HG03103 (cell line): ENCODE measurements at regions not wholly inside any gene's neighbourhood (a gene's known extent, or its start where the extent isn't known, plus 50 kb on each side); places are given as distances from the start of the nearest gene placed in this dataset.
"Not testable (repeated sequence)": the region's sequence is repeated elsewhere in the genome, so short reads cannot be mapped to it uniquely, and the experiment has no call there.

Experiments used
- ATAC-seq: cut with Tn5 transposase; IDR thresholded peaks from one replicate; pipeline ENCODE4 v1.9.1; 2021; ENCODE audit warnings: low read depth; ENCODE audit not compliant: unreplicated experiment

- ATAC-seq: no peak
Measured at GRCh38 chr6:147949981-147950622, 392.5 kb upstream of the SASH1 start.

- ATAC-seq: no peak
Measured at GRCh38 chr6:147950623-147950987, 392.0 kb upstream of the SASH1 start.

DNA sequence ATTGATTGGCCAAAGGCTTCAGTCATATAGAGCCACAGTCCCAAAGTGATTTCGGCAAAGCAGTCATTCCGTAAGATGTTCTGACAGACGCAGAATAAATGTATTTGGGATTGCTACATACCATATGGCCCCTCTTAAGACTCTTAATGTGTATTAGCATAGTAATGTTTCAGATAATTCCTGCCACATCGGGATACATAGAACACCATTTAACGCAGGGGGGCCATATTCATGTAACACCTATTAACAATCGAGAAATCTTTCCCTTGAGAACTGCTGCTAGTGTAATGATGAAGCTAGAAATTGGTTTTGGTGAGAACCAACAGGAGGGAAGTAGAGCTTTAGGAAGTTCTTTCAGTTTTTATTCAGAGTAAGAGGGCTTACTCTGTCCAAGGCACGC lies 390.9 kb upstream of the SASH1 start:
- ATAC-seq: no peak

DNA sequence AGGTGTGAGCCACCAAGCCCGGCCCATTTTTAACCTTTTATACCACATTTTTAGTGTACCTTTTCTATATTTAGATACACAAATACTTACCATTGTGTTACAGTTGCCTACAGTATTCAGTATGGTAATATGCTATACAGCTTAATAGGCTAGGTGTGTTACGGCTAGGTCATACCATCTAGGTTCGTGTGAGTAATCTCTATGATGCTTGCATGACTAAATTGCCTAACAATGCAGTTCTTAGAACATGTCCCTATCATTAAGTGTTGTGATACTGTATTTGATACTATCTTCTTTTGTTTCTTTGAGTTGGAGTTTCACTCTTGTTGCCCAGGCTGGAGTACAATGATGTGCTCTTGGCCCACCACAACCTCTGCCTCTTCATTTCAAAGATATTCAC lies 387.7 kb upstream of the SASH1 start:
- no peak for ATAC-seq

DNA sequence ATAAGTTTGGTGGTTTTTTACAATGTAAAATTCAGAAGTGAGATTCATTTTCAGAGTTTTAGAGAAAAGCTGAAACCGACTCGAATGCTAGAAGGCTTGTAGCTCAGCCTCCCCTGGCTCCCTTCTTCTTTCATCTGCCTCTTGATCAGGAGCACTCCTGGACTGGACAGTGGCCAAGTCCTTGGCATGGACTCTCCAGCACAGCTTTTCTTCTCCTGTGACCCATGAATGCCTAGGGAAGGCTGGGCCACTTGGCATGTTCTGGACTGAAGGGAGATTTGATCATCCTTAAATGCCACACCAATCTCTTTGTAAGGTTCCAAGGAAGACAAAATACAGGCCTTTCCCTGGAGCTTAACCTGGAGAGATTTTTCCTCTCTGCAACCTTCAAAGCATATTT lies 384.0 kb upstream of the SASH1 start:
- ATAC-seq: no peak

DNA sequence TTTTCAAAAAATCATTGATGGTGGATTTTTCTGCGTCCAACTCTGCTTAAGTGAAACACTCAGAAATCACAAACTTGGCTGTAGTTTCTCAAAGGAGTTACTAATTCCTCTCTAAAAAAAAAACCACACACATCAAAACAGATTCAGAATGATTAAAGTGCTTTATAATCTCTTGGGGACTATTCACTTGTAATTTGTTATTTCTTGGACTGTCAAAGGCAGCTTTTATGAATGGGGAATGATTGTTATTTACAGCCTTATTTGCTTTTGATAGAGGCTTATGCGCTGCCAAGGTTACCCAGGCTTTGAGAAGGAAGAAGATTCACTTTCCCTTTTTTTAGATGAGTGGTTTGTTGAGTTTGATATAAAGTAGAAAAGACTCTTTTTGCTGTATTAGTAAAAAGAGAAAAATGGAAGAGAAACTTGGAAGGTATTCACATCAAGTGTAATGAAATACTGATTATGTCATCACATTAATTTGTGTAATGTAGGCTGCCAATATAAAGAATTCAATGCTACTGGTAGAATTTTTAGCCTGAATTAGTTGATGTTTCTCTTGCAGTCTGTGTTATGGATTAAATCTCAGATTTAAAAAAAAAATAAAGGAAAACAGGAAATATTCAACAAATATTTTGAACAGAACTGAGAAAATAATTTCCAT lies 381.0 kb upstream of the SASH1 start:
- ATAC-seq: no peak

DNA sequence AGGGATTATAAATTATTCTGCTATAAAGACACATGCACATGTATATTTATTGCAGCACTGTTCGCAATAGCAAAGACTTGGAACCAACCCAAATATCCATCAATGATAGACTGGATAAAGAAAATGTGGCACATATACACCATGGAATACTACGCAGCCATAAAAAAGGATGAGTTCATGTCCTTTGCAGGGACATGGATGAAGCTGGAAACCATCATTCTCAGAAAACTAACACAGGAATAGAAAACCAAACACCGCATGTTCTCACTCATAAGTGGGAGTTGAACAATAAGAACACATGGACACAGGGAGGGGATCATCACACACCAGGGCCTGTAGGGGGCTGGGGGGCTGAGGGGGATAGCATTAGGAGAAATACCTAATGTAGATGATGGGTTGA lies 377.2 kb upstream of the SASH1 start:
- ATAC-seq: not testable (repeated sequence)

GRCh38 chr6:147970970-147971369 lies 371.7 kb upstream of the SASH1 start:
- no peak for ATAC-seq

DNA sequence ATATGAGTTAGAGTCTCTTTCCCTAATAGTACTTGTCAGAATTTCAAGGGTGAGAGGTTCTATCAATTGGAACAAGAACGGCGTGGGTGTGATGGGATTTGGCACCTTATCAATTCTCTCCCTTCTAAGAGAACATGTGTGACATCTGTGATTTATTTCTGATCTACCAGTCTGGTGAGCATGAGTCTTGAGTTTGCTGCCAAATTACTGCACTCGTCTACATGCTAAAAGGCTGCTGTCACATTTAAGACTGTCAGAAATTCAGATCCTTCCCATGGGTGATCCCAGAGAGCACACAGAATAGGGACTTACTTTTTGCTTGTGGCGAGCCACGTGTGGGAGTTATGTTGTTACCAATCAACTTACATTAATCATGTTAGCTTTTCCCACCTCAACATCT lies 370.2 kb upstream of the SASH1 start:
- no peak for ATAC-seq

GRCh38 chr6:147973806-147974205 lies 368.8 kb upstream of the SASH1 start:
- no peak for ATAC-seq

DNA sequence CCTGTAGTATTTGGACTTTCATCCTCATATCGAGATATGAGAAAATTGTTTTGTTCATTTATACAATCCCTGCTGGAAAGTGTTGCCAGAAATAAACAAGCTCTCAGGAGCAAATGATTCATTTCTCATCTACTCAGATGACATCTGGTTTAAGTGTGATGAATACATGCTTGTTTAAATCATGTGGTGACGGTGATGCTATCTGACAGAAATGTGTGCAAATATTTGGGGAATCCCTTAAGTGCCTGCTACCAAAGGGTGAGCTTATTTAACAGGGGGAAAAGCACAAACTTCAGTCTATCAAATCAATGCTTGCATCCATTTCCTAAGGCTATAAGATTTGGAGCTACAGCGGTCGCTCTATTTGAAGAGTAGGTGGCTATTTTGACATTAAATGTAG lies 368.3 kb upstream of the SASH1 start:
- ATAC-seq: no peak

DNA sequence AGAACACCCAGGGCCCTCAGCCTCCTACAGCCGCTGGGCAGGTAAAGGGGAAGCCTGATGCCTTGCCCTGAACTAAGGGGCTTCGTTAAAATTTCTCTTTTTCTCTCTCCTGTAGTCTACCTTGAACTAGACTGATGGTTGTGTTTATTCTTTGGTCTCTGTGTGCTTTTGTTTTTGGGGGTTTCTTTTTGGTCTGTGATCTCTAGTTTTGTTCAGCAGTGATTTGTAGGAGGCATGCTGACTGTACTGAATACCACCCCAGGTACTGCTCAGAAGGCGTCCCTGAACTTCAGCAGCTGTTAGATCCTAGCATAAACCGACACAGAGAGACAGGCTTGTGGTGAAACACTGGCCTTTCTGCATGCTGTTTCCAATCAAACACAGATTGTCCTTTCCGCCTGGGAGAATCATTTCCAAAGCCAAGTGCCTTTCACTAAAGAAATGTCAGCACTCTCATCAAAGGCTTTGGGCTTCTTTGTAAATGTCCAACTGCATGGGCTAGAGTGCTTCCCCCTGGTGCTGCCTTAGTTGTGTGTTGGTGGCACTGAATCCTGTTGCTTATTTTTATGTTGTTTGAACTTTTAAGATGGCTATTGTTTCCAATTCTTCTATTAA lies 364.7 kb upstream of the SASH1 start:
- ATAC-seq: no peak

DNA sequence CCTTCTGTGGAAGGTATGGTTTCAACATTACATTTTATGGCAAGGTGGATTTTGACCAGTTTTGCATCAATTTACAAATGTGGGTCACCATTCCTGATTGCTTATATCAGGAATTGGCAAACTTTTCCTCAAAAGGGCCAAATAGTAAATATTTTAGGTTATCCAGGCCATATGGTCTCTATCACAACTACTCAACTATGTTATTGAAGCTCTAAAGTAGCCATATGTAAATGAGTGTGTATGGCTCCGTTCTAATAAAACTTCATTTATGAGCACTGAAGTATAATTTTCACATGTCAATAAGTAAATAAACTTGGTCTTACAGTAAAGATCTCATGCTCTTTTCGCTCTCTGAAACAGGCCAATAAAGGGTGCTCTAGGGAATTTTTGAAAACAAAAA lies 362.7 kb upstream of the SASH1 start:
- no peak for ATAC-seq

- no peak for ATAC-seq
Measured at GRCh38 chr6:147983581-147984366, 358.9 kb upstream of the SASH1 start.

DNA sequence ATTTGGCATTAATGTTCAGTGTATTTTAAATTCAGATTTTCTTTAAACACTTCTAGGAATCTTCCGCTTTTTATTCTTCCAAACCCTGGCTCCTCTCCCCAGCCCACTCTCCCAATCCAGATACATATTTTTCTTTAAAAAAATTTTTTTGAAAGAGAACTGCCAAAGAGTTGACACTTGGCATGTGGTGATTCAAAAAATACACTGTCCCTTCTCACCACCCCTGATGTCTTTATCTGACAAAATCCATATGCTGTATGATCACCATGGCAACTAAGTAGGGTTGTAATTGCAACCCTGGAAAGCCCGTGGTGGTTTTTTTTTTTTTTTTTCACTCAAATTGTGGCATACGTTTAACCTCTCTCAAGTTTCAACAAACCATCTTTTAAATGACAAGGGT lies 355.8 kb upstream of the SASH1 start:
- ATAC-seq: no peak

DNA sequence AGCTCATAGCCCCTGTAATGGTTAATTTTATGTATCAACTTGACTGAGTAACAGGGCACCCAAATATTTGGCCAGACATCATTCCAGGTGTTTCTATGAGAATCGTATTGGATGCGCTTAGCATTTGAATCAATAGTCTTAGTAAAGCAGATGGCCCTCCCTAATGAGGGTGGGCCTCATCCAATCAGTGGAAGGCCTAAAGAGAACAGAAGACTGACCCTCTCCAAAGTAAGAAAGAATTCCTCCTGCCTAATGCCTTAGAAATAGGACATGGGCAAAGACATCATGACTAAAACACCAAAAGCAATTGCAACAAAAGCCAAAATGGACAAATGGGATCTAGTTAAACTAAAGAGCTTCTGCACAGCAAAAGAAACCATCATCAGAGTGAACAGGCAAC lies 352.5 kb upstream of the SASH1 start:
- no peak for ATAC-seq

DNA sequence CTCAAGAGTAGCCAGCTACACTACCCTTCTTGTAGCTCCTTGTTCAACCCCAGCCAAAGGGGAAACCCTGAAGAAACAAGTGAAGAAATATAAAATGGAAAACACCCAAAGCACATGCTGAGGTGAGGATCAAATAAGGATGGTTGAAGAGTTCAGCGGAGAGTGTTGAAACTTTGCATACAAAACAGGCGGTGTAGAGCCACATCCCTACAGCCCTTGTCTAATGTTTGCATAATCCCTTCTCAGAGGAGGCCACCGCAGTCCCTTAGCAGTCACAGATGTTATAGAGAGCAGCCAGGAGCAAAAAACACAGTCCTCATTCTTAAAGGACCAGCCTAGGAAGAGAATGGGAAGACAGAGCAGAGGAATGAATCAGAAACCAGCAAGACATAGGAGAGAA lies 350.7 kb upstream of the SASH1 start:
- no peak for ATAC-seq

DNA sequence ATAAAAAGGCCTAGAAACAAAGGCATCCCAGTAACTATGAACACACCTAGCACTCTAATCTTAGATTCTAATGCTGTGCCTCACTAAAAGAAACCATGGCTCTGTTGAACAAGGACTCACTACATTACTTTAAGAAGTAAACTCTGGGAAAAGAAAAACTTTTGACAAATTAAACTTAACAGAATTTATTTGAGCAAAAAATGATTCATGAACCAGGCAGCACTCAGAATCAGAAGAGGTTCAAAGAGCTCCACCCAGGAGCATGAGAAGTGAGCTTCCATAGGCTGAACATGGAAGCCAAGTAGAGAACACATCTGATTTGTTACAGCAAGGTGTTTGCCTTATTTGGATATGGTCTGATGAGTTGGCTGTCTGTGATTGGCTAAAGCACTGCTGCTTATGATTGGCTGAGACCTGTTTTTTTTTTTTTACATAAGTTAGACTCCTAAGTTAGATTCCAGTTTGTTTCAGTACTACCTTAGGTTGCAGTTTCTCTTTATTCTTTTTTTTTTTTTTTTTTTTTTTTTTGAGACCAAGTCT lies 343.6 kb upstream of the SASH1 start:
- ATAC-seq: no peak

DNA sequence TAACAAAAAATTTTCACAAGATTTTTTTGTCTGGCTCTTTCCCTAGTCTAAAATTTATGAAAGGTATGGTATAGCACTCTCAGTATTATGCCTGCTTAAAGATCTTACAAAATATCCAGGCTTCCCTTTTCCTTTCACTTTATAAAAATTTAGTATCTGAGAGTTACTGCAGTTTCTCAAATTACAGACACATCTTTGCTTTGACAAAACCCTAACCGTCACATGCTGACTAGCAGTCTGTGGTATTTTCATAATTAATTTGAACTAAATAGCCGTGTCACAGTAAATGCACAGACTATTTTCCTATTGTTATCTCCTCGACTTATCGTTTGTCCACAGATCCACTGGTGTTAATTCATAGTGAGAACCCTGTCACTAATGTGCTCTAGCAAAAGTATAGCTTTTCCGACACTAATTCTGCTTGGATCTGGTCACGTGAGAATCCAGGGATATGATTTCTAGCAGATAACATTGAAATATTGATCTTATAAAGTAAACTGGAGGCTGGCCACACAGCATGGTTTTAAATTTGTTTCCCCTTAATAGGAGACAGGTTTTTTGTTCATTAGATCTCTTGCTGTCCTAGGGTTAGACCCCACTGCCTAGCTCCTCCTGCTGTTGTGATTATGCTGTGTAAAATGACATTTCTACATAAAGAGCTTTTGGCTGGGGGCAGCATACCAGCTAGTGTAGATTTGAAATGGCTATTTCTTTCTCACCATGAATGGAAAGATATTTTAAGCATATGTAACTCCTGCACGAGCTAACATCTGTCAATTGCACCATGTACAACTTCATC lies 340.6 kb upstream of the SASH1 start:
- no peak for ATAC-seq

DNA sequence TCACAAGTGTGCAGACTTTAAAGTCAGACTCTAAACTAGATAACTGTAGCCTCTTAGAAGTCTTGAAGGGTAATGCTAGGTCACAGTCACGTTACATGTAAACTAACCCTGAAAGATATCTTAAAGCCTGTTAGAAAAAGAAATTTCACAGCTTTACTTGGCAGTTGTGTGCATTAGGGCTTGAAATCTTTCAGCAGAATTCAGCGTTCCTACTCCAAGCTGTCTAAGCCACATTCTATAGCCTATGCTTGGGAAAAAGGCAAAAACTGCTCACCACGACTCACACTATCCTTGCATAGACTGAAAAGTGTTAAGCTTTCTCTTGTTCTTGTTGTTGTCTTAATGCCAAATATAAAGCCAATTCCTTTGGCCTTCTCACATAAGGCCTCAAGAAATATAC lies 338.0 kb upstream of the SASH1 start:
- no peak for ATAC-seq
